HEK293 (cell line): ENCODE measurements at regions not wholly inside any gene's neighbourhood (a gene's known extent, or its start where the extent isn't known, plus 50 kb on each side); places are given as distances from the start of the nearest gene placed in this dataset.

ENCODE experiments used
- CTCF ChIA-PET: fragments of 350-600 bp; formaldehyde crosslinking; extraction: SDS; loops from one replicate; lab custom pipeline; 2021; ENCODE audit warnings: antibody characterized with exemption; lab: Yijun Ruan, JAX
- POLR2A ChIA-PET: fragments of 300-600 bp; formaldehyde crosslinking; extraction: SDS; loops from one replicate; lab custom pipeline; 2020; ENCODE audit warnings: antibody characterized with exemption, inconsistent platforms; lab: Yijun Ruan, JAX
- H3K27ac ChIP-seq: fragments of 200-500 bp; sonication (Bioruptor generic); 2 replicates; pipeline ENCODE4 v1.5.1; 2014; ENCODE audit warnings: low read depth, low read length, control low read depth, inconsistent platforms; ENCODE audit errors: extremely low read depth
- H3K36me3 ChIP-seq, 2 experiments: fragments of 200-500 bp in 1 of 2; sonication (Bioruptor generic) in 1 of 2; 1 replicate in 1 of 2; 2 replicates in 1 of 2; pipeline ENCODE4 v1.5.1; 2014 to 2017; ENCODE audit warnings: inconsistent platforms in 2 of 2, low read length in 2 of 2; ENCODE audit not compliant: control insufficient read depth in 2 of 2, insufficient read depth in 1 of 2
- H3K4me1 ChIP-seq: fragments of 200-500 bp; sonication (Bioruptor generic); 2 replicates; pipeline ENCODE4 v1.5.1; 2014; ENCODE audit warnings: mild to moderate bottlenecking, low read length, inconsistent platforms; ENCODE audit not compliant: control insufficient read depth, insufficient read depth
- H3K4me3 ChIP-seq: 2 replicates; pipeline ENCODE4 v1.5.1; 2011; ENCODE audit warnings: low read depth, mild to moderate bottlenecking, control low read depth, low read length, moderate library complexity
- H3K9me3 ChIP-seq: fragments of 200-500 bp; sonication (Bioruptor generic); 2 replicates; pipeline ENCODE4 v1.5.1; 2014; ENCODE audit warnings: low read depth, low read length, inconsistent platforms; ENCODE audit not compliant: control insufficient read depth, insufficient read depth
- AEBP2 ChIP-seq: fragments of 450-650 bp; formaldehyde crosslinking; IDR thresholded peaks from 2 replicates; pipeline ENCODE4 v1.5.1; 2016; ENCODE audit warnings: missing biosample characterization, missing genetic modification characterization, borderline replicate concordance
- KLF7 ChIP-seq: fragments of 450-650 bp; formaldehyde crosslinking; IDR thresholded peaks from 2 replicates; pipeline ENCODE4 v1.5.1; 2016; ENCODE audit warnings: missing biosample characterization, missing genetic modification characterization, borderline replicate concordance
- PATZ1 ChIP-seq: fragments of 450-650 bp; formaldehyde crosslinking; IDR thresholded peaks from 2 replicates; pipeline ENCODE4 v1.5.1; 2016; ENCODE audit warnings: missing biosample characterization, missing genetic modification characterization
- RBAK ChIP-seq: fragments of 450-650 bp; formaldehyde crosslinking; IDR thresholded peaks from 2 replicates; pipeline ENCODE4 v1.5.1; 2016; ENCODE audit warnings: missing biosample characterization, missing genetic modification characterization
- REPIN1 ChIP-seq: fragments of 450-650 bp; formaldehyde crosslinking; IDR thresholded peaks from 2 replicates; pipeline ENCODE4 v1.5.1; 2017; ENCODE audit warnings: missing biosample characterization, missing genetic modification characterization, low read depth
- SALL2 ChIP-seq: fragments of 450-650 bp; formaldehyde crosslinking; IDR thresholded peaks from 2 replicates; pipeline ENCODE4 v1.5.0; 2017; ENCODE audit warnings: missing biosample characterization, mild to moderate bottlenecking, missing genetic modification characterization, borderline replicate concordance
- SCRT2 ChIP-seq: fragments of 450-650 bp; formaldehyde crosslinking; IDR thresholded peaks from 2 replicates; pipeline ENCODE4 v1.5.1; 2016; ENCODE audit warnings: missing biosample characterization, missing genetic modification characterization
- WT1 ChIP-seq: fragments of 450-650 bp; formaldehyde crosslinking; IDR thresholded peaks from 2 replicates; pipeline ENCODE4 v1.5.1; 2016; ENCODE audit warnings: missing biosample characterization, missing genetic modification characterization
- YY2 ChIP-seq: fragments of 450-650 bp; formaldehyde crosslinking; IDR thresholded peaks from 2 replicates; pipeline ENCODE4 v1.5.1; 2016; ENCODE audit warnings: missing biosample characterization, missing genetic modification characterization
- ZBTB17 ChIP-seq: fragments of 450-650 bp; formaldehyde crosslinking; IDR thresholded peaks from 2 replicates; pipeline ENCODE4 v1.5.1; 2016; ENCODE audit warnings: missing biosample characterization, missing genetic modification characterization
- ZBTB20 ChIP-seq: fragments of 450-650 bp; formaldehyde crosslinking; IDR thresholded peaks from 2 replicates; pipeline ENCODE4 v1.5.1; 2016; ENCODE audit warnings: missing biosample characterization, missing genetic modification characterization
- ZBTB26 ChIP-seq: fragments of 450-650 bp; formaldehyde crosslinking; optimal IDR thresholded peaks from 2 replicates; pipeline ENCODE3; 2016; ENCODE audit warnings: missing biosample characterization, mild to moderate bottlenecking, missing genetic modification characterization
- ZNF121 ChIP-seq: fragments of 450-650 bp; formaldehyde crosslinking; IDR thresholded peaks from 2 replicates; pipeline ENCODE4 v1.5.1; 2016; ENCODE audit warnings: missing biosample characterization, missing genetic modification characterization
- ZNF157 ChIP-seq: fragments of 450-650 bp; formaldehyde crosslinking; IDR thresholded peaks from 2 replicates; pipeline ENCODE4 v1.5.1; 2016; ENCODE audit warnings: missing biosample characterization, missing genetic modification characterization
- ZNF175 ChIP-seq: fragments of 450-650 bp; formaldehyde crosslinking; IDR thresholded peaks from 2 replicates; pipeline ENCODE4 v1.5.1; 2016; ENCODE audit warnings: missing biosample characterization, missing genetic modification characterization
- ZNF239 ChIP-seq: fragments of 450-650 bp; formaldehyde crosslinking; IDR thresholded peaks from 2 replicates; pipeline ENCODE4 v1.5.1; 2016; ENCODE audit warnings: missing biosample characterization, missing genetic modification characterization
- ZNF280C ChIP-seq: fragments of 450-650 bp; formaldehyde crosslinking; IDR thresholded peaks from 2 replicates; pipeline ENCODE4 v1.5.1; 2016; ENCODE audit warnings: missing biosample characterization, missing genetic modification characterization
- ZNF354C ChIP-seq: fragments of 450-650 bp; formaldehyde crosslinking; IDR thresholded peaks from 2 replicates; pipeline ENCODE4 v1.5.1; 2016; ENCODE audit warnings: missing biosample characterization, missing genetic modification characterization, low read depth, borderline replicate concordance
- ZNF394 ChIP-seq: fragments of 450-650 bp; formaldehyde crosslinking; IDR thresholded peaks from 2 replicates; pipeline ENCODE4 v1.5.1; 2016; ENCODE audit warnings: missing biosample characterization, missing genetic modification characterization, mild to moderate bottlenecking, moderate library complexity, borderline replicate concordance
- ZNF645 ChIP-seq: fragments of 450-650 bp; formaldehyde crosslinking; IDR thresholded peaks from 2 replicates; pipeline ENCODE4; 2016; ENCODE audit warnings: missing biosample characterization, missing genetic modification characterization
- ZNF658 ChIP-seq: fragments of 450-650 bp; formaldehyde crosslinking; IDR thresholded peaks from 2 replicates; pipeline ENCODE4; 2016; ENCODE audit warnings: missing biosample characterization, missing genetic modification characterization
- ZNF677 ChIP-seq: fragments of 450-650 bp; IDR thresholded peaks from 2 replicates; pipeline ENCODE4 v1.5.0; 2018; ENCODE audit warnings: missing biosample characterization, mild to moderate bottlenecking, missing genetic modification characterization, moderate library complexity
- ZNF776 ChIP-seq: fragments of 450-650 bp; formaldehyde crosslinking; IDR thresholded peaks from 2 replicates; pipeline ENCODE4 v1.5.0; 2017; ENCODE audit warnings: missing biosample characterization, missing genetic modification characterization, borderline replicate concordance

GRCh38 chr13:60757501-60758215 lies 360.6 kb downstream of the TDRD3 start:
- CTCF ChIA-PET = no interaction called here
- Histone ChIP-seq H3K9me3 (no peaks in the 10 kb centered on the region), H3K4me3 (no peak overlapping the region), H3K36me3 (no peaks in the 10 kb centered on the region), H3K4me1 (no peaks in the 10 kb centered on the region)
- POLR2A ChIA-PET = no interaction called here
- TF ChIP-seq WT1 (tag by site-specific recombination) = no peak
- TF ChIP-seq YY2 = no peak
- no peak for TF ChIP-seq SCRT2 (tag by site-specific recombination)
- TF ChIP-seq ZNF394 = no peak
- no peak for TF ChIP-seq REPIN1
- TF ChIP-seq RBAK = no peak
- TF ChIP-seq ZNF658 = no peak
- TF ChIP-seq KLF7 (tag by site-specific recombination) = no peak
- TF ChIP-seq ZNF677 (tag by site-specific recombination) = no peak
- no peak for TF ChIP-seq ZNF645 (tag by site-specific recombination)
- no peak for TF ChIP-seq ZNF121
- TF ChIP-seq ZNF239 = no peak
- TF ChIP-seq ZBTB20 (tag by site-specific recombination) = no peak
- TF ChIP-seq, all 188 proteins: peak for 0
- H3K27ac ChIP-seq = no peak overlapping the region

- H3K4me1 ChIP-seq = no peaks in the 10 kb centered on the region
- H3K9me3 ChIP-seq = no peaks in the 10 kb centered on the region
- ChIA-PET POLR2A (no interaction called here), CTCF (interaction anchor here (0.7 kb wide), 1 partner anchor 13 kb away, joined by 3 read pairs; no protein-coding TSS in a partner anchor)
- TF ChIP-seq ZNF658 (no peak), ZNF157 (no peak), YY2 (no peak), ZNF354C (no peak), ZNF175 (tag by site-specific recombination) (no peak), ZNF776 (tag by site-specific recombination) (no peak), SALL2 (tag by site-specific recombination) (no peak), ZBTB17 (tag by site-specific recombination) (no peak)
- H3K36me3 ChIP-seq = no peaks in the 10 kb centered on the region
- H3K4me3 ChIP-seq = no peak overlapping the region
- H3K27ac ChIP-seq = no peak overlapping the region
These were observed 359.3 kb downstream of the TDRD3 start for GRCh38 chr13:60756306-60756705.

GRCh38 chr13:60755380-60756163 lies 358.6 kb downstream of the TDRD3 start:
- no peak overlapping the region for H3K4me3 ChIP-seq
- H3K9me3 ChIP-seq = no peaks in the 10 kb centered on the region
- no peaks in the 10 kb centered on the region for H3K4me1 ChIP-seq
- ChIA-PET POLR2A (no interaction called here), CTCF (interaction anchor here (0.7 kb wide), 1 partner anchor 13 kb away, joined by 3 read pairs; no protein-coding TSS in a partner anchor)
- H3K27ac ChIP-seq = no peak overlapping the region
- no peaks in the 10 kb centered on the region for H3K36me3 ChIP-seq
- TF ChIP-seq AEBP2 (tag by site-specific recombination) = no peak
- TF ChIP-seq ZBTB26 (tag by site-specific recombination) = no peak
- TF ChIP-seq PATZ1 (tag by site-specific recombination) = no peak
- no peak for TF ChIP-seq ZNF280C (tag by site-specific recombination)
